K562 (cell line): ENCODE measurements at regions not wholly inside any gene's neighbourhood (a gene's known extent, or its start where the extent isn't known, plus 50 kb on each side); places are given as distances from the start of the nearest gene placed in this dataset.

ENCODE experiments used
- ATAC-seq: fragments of 200-7000 bp; cut with Tn5 transposase; 3 replicates; pipeline ENCODE4 v1.9.1; 2020; ENCODE audit warnings: moderate library complexity
- BruUV-seq: library from RNA; stranded (reverse); fragments of 400-500 nt; replicated peaks from 2 replicates; lab custom pipeline; 2021; lab: Mats Ljungman, UMichigan
- CTCF ChIA-PET: fragments of 300-600 bp; formaldehyde crosslinking; extraction: SDS; loops from one replicate; lab custom pipeline; 2021; ENCODE audit warnings: low intra/inter-chr PET ratio; lab: Yijun Ruan, JAX
- POLR2A ChIA-PET: fragments of 300-600, 350-650 bp; sonication (Branson Sonifier 250); formaldehyde crosslinking; extraction: SDS; loops from one replicate; lab custom pipeline; 2021; ENCODE audit warnings: antibody characterized with exemption, inconsistent platforms; lab: Yijun Ruan, JAX
- DNase-seq, 4 experiments: peaks; one replicate each; pipeline versions ENCODE4 v3.0.0 to v3.0.0-alpha.2; 2011 to 2018; ENCODE audit warnings: low spot score in 3 of 4, mixed read lengths in 3 of 4; ENCODE audit errors: extremely low read depth in 1 of 4
- FAIRE-seq: peaks from 2 replicates; lab custom pipeline; 2011; peaks lifted over from hg19 to GRCh38; lab: Jason Lieb, UNC
- H2AFZ ChIP-seq: 2 replicates; pipeline ENCODE4 v1.6.0; 2011; ENCODE audit warnings: low read depth, low read length, control low read depth, inconsistent platforms
- H3K27ac ChIP-seq: fragments of 200-600 bp; 3 replicates; pipeline ENCODE4 v1.8.0; 2011; ENCODE audit warnings: low read depth, mild to moderate bottlenecking, control low read depth, inconsistent platforms, low read length, moderate library complexity, mixed read lengths; ENCODE audit errors: extremely low read depth
- H3K27me3 ChIP-seq, 2 experiments: fragments of 300-600 bp in 1 of 2; 2 replicates in 1 of 2; 3 replicates in 1 of 2; pipeline versions ENCODE4 v1.6.0 to v1.8.0; 2011; ENCODE audit warnings: inconsistent platforms in 2 of 2, low read length in 2 of 2, mild to moderate bottlenecking in 1 of 2, mixed read lengths in 1 of 2, moderate library complexity in 1 of 2; ENCODE audit not compliant: control insufficient read depth in 2 of 2, insufficient read depth in 2 of 2
- H3K36me3 ChIP-seq: fragments of 300-600 bp; 3 replicates; pipeline ENCODE4 v1.8.0; 2011; ENCODE audit warnings: mild to moderate bottlenecking, low read length, inconsistent platforms; ENCODE audit not compliant: control insufficient read depth, insufficient read depth
- H3K4me1 ChIP-seq, 2 experiments: fragments of 200-600 bp in 1 of 2; replicated peaks in 1 of 2; 2 replicates in 1 of 2; 3 replicates in 1 of 2; pipeline versions ENCODE4 v1.5.1 to v1.8.0; 2011; ENCODE audit warnings: inconsistent platforms in 2 of 2, low read length in 2 of 2, mild to moderate bottlenecking in 1 of 2, mixed read lengths in 1 of 2, moderate library complexity in 1 of 2; ENCODE audit not compliant: control insufficient read depth in 2 of 2, insufficient read depth in 2 of 2
- H3K4me2 ChIP-seq: 2 replicates; pipeline ENCODE4 v1.6.1; 2011; ENCODE audit warnings: low read length, control low read depth, inconsistent platforms, mixed read lengths; ENCODE audit not compliant: insufficient read depth
- H3K4me3 ChIP-seq: fragments of 200-600 bp; sonication (generic), shearing (Covaris generic); 2 replicates; pipeline ENCODE4 v1.5.1; 2016; ENCODE audit warnings: control low read depth, inconsistent platforms
- H3K79me2 ChIP-seq: fragments of 200-600 bp; 3 replicates; pipeline ENCODE4 v1.8.0; 2011; ENCODE audit warnings: low read length, inconsistent platforms; ENCODE audit not compliant: control insufficient read depth, insufficient read depth
- H3K9ac ChIP-seq, 2 experiments: 2 replicates each; pipeline versions ENCODE4 v1.6.0 to v1.6.1; 2011; ENCODE audit warnings: low read depth in 2 of 2, low read length in 2 of 2, control low read depth in 1 of 2, inconsistent platforms in 1 of 2, mild to moderate bottlenecking in 1 of 2, mixed read lengths in 1 of 2; ENCODE audit not compliant: insufficient read depth in 1 of 2
- H3K9me1 ChIP-seq: one replicate; pipeline ENCODE4 v1.6.0; 2011; ENCODE audit warnings: inconsistent platforms, mild to moderate bottlenecking, low read length, moderate library complexity; ENCODE audit not compliant: control insufficient read depth, insufficient read depth
- H3K9me3 ChIP-seq: replicated peaks from 2 replicates; pipeline ENCODE4 v1.5.1; 2011; ENCODE audit warnings: low read depth, low read length, inconsistent platforms; ENCODE audit not compliant: control insufficient read depth, insufficient read depth
- H4K20me1 ChIP-seq: replicated peaks from 2 replicates; pipeline ENCODE4 v1.6.1; 2011; ENCODE audit warnings: low read length, inconsistent platforms, mixed read lengths; ENCODE audit not compliant: control insufficient read depth, insufficient read depth
- AFF1 ChIP-seq, 2 experiments: fragments of 450-650 bp; IDR thresholded peaks; 2 replicates each; pipeline ENCODE4 v1.6.1; 2018; ENCODE audit warnings: mild to moderate bottlenecking in 2 of 2, low read depth in 1 of 2; ENCODE audit not compliant: partially characterized antibody in 2 of 2
- CC2D1A ChIP-seq: fragments of 450-650 bp; IDR thresholded peaks from 2 replicates; pipeline ENCODE4 v1.6.1; 2017; ENCODE audit warnings: mild to moderate bottlenecking
- CTCF ChIP-seq, 3 experiments: IDR thresholded peaks in 2 of 3; conservative IDR thresholded peaks in 1 of 3; 2 replicates each; pipeline ENCODE4 v1.5.1; 2011 to 2012; ENCODE audit warnings: low read length in 3 of 3, mild to moderate bottlenecking in 3 of 3, control low read depth in 2 of 3, improper control_type of control experiment in 1 of 3, inconsistent platforms in 1 of 3, low read depth in 1 of 3, mixed read lengths in 1 of 3, moderate library complexity in 1 of 3; ENCODE audit not compliant: insufficient read depth in 2 of 3
- ESRRB ChIP-seq: fragments of 250-450 bp; sonication (Bioruptor Pico); IDR thresholded peaks from 2 replicates; pipeline ENCODE4 v1.5.0; 2020; ENCODE audit warnings: mild to moderate bottlenecking, moderate library complexity, borderline replicate concordance
- GATAD2A ChIP-seq: fragments of 450-650 bp; IDR thresholded peaks from 2 replicates; pipeline ENCODE4 v1.6.1; 2017
- HMG20B ChIP-seq: fragments of 250-450 bp; sonication (Bioruptor Pico); IDR thresholded peaks from 2 replicates; pipeline ENCODE4 v1.5.0; 2021; ENCODE audit warnings: mild to moderate bottlenecking
- MECOM ChIP-seq: fragments of 250-450 bp; sonication (Bioruptor Pico); IDR thresholded peaks from 2 replicates; pipeline ENCODE4 v1.8.0; 2022; ENCODE audit warnings: inconsistent platforms
- NFATC3 ChIP-seq: fragments of 450-650 bp; IDR thresholded peaks from 2 replicates; pipeline ENCODE4 v1.6.1; 2017; ENCODE audit warnings: mild to moderate bottlenecking
- RAD51 ChIP-seq: fragments of 450-650 bp; IDR thresholded peaks from 2 replicates; pipeline ENCODE4 v1.7.1; 2016; ENCODE audit warnings: low read depth, mild to moderate bottlenecking, borderline replicate concordance
- SAFB2 ChIP-seq: fragments of 200-400 bp; formaldehyde crosslinking; IDR thresholded peaks from 2 replicates; pipeline ENCODE4 v1.6.1; 2018; ENCODE audit warnings: borderline replicate concordance, low read length, low read depth, moderate library complexity; ENCODE audit not compliant: severe bottlenecking
- SREBF1 ChIP-seq: fragments of 150-350 bp; IDR thresholded peaks from 2 replicates; pipeline ENCODE4 v1.6.1; 2014; ENCODE audit warnings: antibody characterized with exemption, low read depth, low read length, borderline replicate concordance
- TRIM25 ChIP-seq: fragments of 450-650 bp; IDR thresholded peaks from 2 replicates; pipeline ENCODE4 v1.7.0; 2016; ENCODE audit warnings: borderline replicate concordance
- ZNF57 ChIP-seq: fragments of 450-650 bp; formaldehyde crosslinking; IDR thresholded peaks from 2 replicates; pipeline ENCODE4 v1.4.0; 2020; ENCODE audit warnings: mild to moderate bottlenecking, moderate library complexity
- WGBS: fragments of 100-300 bp; shearing (Covaris generic); methylation state at CpG from one replicate; pipeline ENCODE4 v1.1.6; 2016; ENCODE audit warnings: low coverage, mixed read lengths; ENCODE audit not compliant: insufficient coverage; ENCODE audit errors: missing lambda C conversion rate; 5-methylcytosine and 5-hydroxymethylcytosine counted together
- in situ Hi-C: fragments of 300-500 bp; cut with MboI; formaldehyde crosslinking; loops from 4 replicates; pipeline ENCODE4 v1.15.0; 2018; ENCODE audit warnings: inconsistent platforms, mixed read lengths
- intact Hi-C: fragments of 100-400 bp; cut with micrococcal nuclease; formaldehyde crosslinking; loops from 2 replicates; pipeline ENCODE4 v1.14.2; 2022

- in situ Hi-C loops: no loop called here
- TF ChIP-seq CC2D1A (no peak), CTCF (IDR thresholded peaks at IDR 0.05 in 2 of 3, conservative IDR thresholded peaks at IDR 0.05 in 1 of 3; ENCODE audit: insufficient read depth in 2 of 3, low read depth in 1 of 3, low read length in 3 of 3) (no peak), SREBF1 (no peak), GATAD2A (no peak), ESRRB (no peak), TRIM25 (no peak), RAD51 (no peak), SAFB2 (no peak), AFF1 (IDR thresholded peaks at IDR 0.05; ENCODE audit: low read depth in 1 of 2, partially characterized antibody in 2 of 2) (no peak), NFATC3 (no peak), MECOM (CRISPR knock-in tag) (no peak), HMG20B (no peak), ZNF57 (CRISPR knock-in tag) (no peak)
- intact Hi-C loops: no loop called here
- Histone ChIP-seq H3K79me2 (no peaks in the 10 kb centered on the region), H3K9me1 (no peaks in the 10 kb centered on the region), H3K27me3 (no peaks in the 10 kb centered on the region), H3K36me3 (no peaks in the 10 kb centered on the region), H3K27ac (no peak overlapping the region), H3K4me1 (no peaks in the 10 kb centered on the region), H3K9ac (no peak overlapping the region), H3K4me2 (no peak overlapping the region), H3K4me3 (no peak overlapping the region), H2AFZ (no peak overlapping the region), H3K9me3 (no peaks in the 10 kb centered on the region), H4K20me1 (no peaks in the 10 kb centered on the region)
- 0% methylated on average over 2 of the region's 2 CpGs for WGBS
- ChIA-PET CTCF (no interaction called here), POLR2A (no interaction called here)
- no peak for DNase-seq
- BruUV-seq: no TSS peak
- FAIRE-seq: no peak
- no peak for ATAC-seq
These were observed 207.0 kb upstream of the DCBLD2 start for GRCh38 chr3:99108508-99108907.
